GM23338 (cell line): ENCODE measurements at regions not wholly inside any gene's neighbourhood (a gene's known extent, or its start where the extent isn't known, plus 50 kb on each side); places are given as distances from the start of the nearest gene placed in this dataset.

ENCODE experiments used
- CREB1 ChIP-seq: fragments of 250-450 bp; sonication (Bioruptor Pico); IDR thresholded peaks from 2 replicates; pipeline ENCODE4 v1.5.0; 2020; ENCODE audit warnings: low read depth, mild to moderate bottlenecking, moderate library complexity
- CTCF ChIP-seq, 2 experiments: fragments of 200-600 bp in 1 of 2; sonication (generic) in 1 of 2; conservative IDR thresholded peaks; 2 replicates each; pipeline versions ENCODE4 v1.5.1 to v1.6.1; 2016 to 2017; ENCODE audit warnings: antibody characterized with exemption in 2 of 2, low read depth in 2 of 2, mild to moderate bottlenecking in 2 of 2, moderate library complexity in 1 of 2
- ETS1 ChIP-seq: IDR thresholded peaks from 2 replicates; pipeline ENCODE4 v1.6.1; 2016; ENCODE audit warnings: antibody characterized with exemption
- EZH2 ChIP-seq: fragments of 200-600 bp; sonication (generic); IDR thresholded peaks from one replicate; pipeline ENCODE4 v1.8.0; 2017; ENCODE audit warnings: antibody characterized with exemption, mild to moderate bottlenecking, low read depth; ENCODE audit not compliant: unreplicated experiment
- EZH2phosphoT487 ChIP-seq: fragments of 200-600 bp; sonication (generic); IDR thresholded peaks from one replicate; pipeline ENCODE4 v1.8.1; 2018; ENCODE audit warnings: antibody characterized with exemption; ENCODE audit not compliant: unreplicated experiment
- JUNB ChIP-seq: IDR thresholded peaks from one replicate; pipeline ENCODE4 v1.6.1; 2016; ENCODE audit warnings: antibody characterized with exemption; ENCODE audit not compliant: unreplicated experiment
- NANOG ChIP-seq: IDR thresholded peaks from 2 replicates; pipeline ENCODE4 v1.6.1; 2016; ENCODE audit warnings: antibody characterized with exemption, borderline replicate concordance
- POLR2AphosphoS5 ChIP-seq: IDR thresholded peaks from 2 replicates; pipeline ENCODE4 v1.6.1; 2016; ENCODE audit warnings: antibody characterized with exemption, low read depth
- REST ChIP-seq: IDR thresholded peaks from one replicate; pipeline ENCODE4 v1.6.1; 2018; ENCODE audit warnings: antibody characterized with exemption; ENCODE audit not compliant: unreplicated experiment
- STAT1 ChIP-seq: IDR thresholded peaks from one replicate; pipeline ENCODE4 v1.6.1; 2016; ENCODE audit warnings: antibody characterized with exemption; ENCODE audit not compliant: unreplicated experiment
- ZNF462 ChIP-seq: fragments of 250-450 bp; sonication (Bioruptor Pico); IDR thresholded peaks from 2 replicates; pipeline ENCODE4 v1.5.0; 2020; ENCODE audit warnings: mild to moderate bottlenecking, moderate library complexity

- TF ChIP-seq CTCF (conservative IDR thresholded peaks at IDR 0.05; ENCODE audit: low read depth in 2 of 2) (no peak), EZH2phosphoT487 (no peak), EZH2 (no peak), REST (no peak), POLR2AphosphoS5 (no peak), ZNF462 (CRISPR knock-in tag) (no peak), STAT1 (no peak), NANOG (no peak), ETS1 (no peak), CREB1 (CRISPR knock-in tag) (no peak), JUNB (no peak)
These were observed 523.4 kb upstream of the CDH4 start for GRCh38 chr20:60728705-60729104.
